ENCODE measurements at regions not wholly inside any gene's neighbourhood (a gene's known extent, or its start where the extent isn't known, plus 50 kb on each side); places are given as distances from the start of the nearest gene placed in this dataset.
A peak's percentile ranks its signal among the peaks of the same experiment; 100 is the strongest.

DNA sequence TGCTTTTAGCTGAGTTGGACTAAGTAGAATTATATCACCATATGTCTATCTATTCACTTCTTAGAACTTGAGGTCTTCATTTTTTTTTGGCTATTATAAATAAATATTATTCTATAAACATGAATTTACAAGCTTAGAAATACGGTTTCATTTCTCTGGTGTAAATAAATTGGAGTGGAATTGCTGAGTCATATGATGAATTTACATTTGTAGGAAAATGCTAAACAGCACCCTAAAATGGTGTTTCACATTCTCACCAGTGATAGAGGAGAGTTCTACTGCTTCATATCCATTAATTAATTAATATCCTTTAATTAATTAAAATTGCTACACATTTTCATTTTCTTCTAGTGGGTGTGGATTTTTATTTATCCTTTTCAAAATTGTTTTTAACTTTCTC, 318.3 kb downstream of the MDFIC start:
- Mint-ChIP-seq H3K27me3 (peaks cover 0 to 10% of the 10 kb centered on the region in 2 donors), H3K4me3 (no peak overlapping the region), H3K36me3 (peaks cover 0 to 27% (median 0%) of the 10 kb centered on the region in 3 donors), H3K4me1 (no peaks in the 10 kb centered on the region), H3K9me3 (peaks cover 0 to 16% (median 9%) of the 10 kb centered on the region in 5 donors), H3K27ac (no peak overlapping the region)
- DNase-seq: no peak
- H3K4me3 ChIP-seq (ENCODE audit: low read length): no peak overlapping the region
- H3K9me3 ChIP-seq (ENCODE audit: low read length): no peaks in the 10 kb centered on the region
- H3K4me1 ChIP-seq (ENCODE audit: insufficient read depth, low read length): no peaks in the 10 kb centered on the region
- no peaks in the 10 kb centered on the region for H3K27me3 ChIP-seq (ENCODE audit: insufficient read depth, low read length, poor library complexity, severe bottlenecking)
- ChIA-PET CTCF (no interaction called here), POLR2A (no interaction called here)
- no peaks in the 10 kb centered on the region for H3K36me3 ChIP-seq (ENCODE audit: insufficient read depth, low read length)
- H3K27ac ChIP-seq (ENCODE audit: low read depth, low read length): no peak overlapping the region

DNA sequence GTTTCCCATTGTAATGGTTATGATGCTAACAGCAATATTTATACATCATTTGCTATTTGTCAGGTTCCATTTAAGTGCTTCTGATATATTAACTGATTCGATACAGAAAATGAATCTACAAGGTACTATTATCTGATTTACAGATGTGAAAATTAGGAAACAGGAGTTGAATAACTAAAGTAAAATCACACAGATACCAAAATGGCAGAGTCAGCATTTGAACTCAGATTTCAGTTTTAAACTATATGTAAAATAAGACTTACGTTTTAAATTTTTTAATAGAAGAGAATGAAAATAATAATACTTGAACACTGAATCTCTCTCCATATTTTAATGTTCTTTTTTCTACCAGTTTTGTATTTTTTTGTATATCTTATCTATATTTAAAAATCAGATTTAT, 313.2 kb downstream of the MDFIC start:
- CTCF ChIA-PET: no interaction called here
- H3K9me3 ChIP-seq (ENCODE audit: low read length): no peaks in the 10 kb centered on the region

DNA sequence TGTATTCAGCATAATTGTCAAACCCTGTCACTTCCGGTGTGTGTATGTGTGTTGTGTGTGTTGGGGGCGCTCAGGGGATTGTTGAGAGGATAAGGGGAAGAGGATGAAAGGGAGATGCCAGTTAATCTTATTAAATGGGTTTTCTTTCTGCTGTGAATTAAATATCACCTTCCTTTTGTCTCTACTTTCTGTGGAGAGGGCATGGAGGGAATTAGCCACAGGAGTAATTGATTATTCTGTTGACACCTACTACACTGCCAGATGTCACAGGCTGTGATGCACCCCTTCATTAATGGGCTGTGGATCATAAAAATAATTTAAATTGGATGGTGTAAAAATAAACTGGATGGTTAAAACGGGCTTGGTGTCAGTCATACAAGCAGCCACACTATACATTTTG, 311.9 kb downstream of the MDFIC start:
- Histone ChIP-seq H3K4me1 (ENCODE audit: insufficient read depth, low read length) (peaks cover 5% of the 10 kb centered on the region), H3K9me3 (ENCODE audit: low read length) (no peaks in the 10 kb centered on the region), H3K27me3 (ENCODE audit: insufficient read depth, low read length, poor library complexity, severe bottlenecking) (no peaks in the 10 kb centered on the region), H3K4me3 (ENCODE audit: low read length) (no peak overlapping the region), H3K36me3 (ENCODE audit: insufficient read depth, low read length) (no peaks in the 10 kb centered on the region), H3K27ac (ENCODE audit: low read depth, low read length) (no peak overlapping the region)
- Mint-ChIP-seq H3K27me3 (peaks cover 0 to 2% of the 10 kb centered on the region in 2 donors), H3K36me3 (peaks cover 0 to 5% (median 0%) of the 10 kb centered on the region in 3 donors), H3K27ac (no peak overlapping the region), H3K4me1 (peaks cover 21 to 26% (median 24%) of the 10 kb centered on the region in 3 donors), H3K9me3 (peaks cover 0 to 9% (median 5%) of the 10 kb centered on the region in 5 donors), H3K4me3 (no peak overlapping the region)
- CTCF ChIA-PET: no interaction called here
- POLR2A ChIA-PET: no interaction called here
- no peak for DNase-seq

More for the DNA sequence above, 313.2 kb downstream of the MDFIC start:
- peaks cover 5% of the 10 kb centered on the region for H3K4me1 ChIP-seq (ENCODE audit: insufficient read depth, low read length)
- H3K9me3 Mint-ChIP-seq: peaks cover 0 to 9% (median 5%) of the 10 kb centered on the region in 5 donors
- peaks cover 0 to 2% of the 10 kb centered on the region in 2 donors for H3K27me3 Mint-ChIP-seq
- H3K4me3 Mint-ChIP-seq: no peak overlapping the region
- H3K36me3 Mint-ChIP-seq: peaks cover 0 to 5% (median 0%) of the 10 kb centered on the region in 3 donors
- peaks cover 9 to 14% (median 11%) of the 10 kb centered on the region in 3 donors for H3K4me1 Mint-ChIP-seq
- POLR2A ChIA-PET: no interaction called here
- no peak for DNase-seq
- no peak overlapping the region for H3K27ac ChIP-seq (ENCODE audit: low read depth, low read length)
- no peaks in the 10 kb centered on the region for H3K36me3 ChIP-seq (ENCODE audit: insufficient read depth, low read length)
- H3K27me3 ChIP-seq (ENCODE audit: insufficient read depth, low read length, poor library complexity, severe bottlenecking): no peaks in the 10 kb centered on the region
- no peak overlapping the region for H3K4me3 ChIP-seq (ENCODE audit: low read length)
- no peak overlapping the region for H3K27ac Mint-ChIP-seq

DNA sequence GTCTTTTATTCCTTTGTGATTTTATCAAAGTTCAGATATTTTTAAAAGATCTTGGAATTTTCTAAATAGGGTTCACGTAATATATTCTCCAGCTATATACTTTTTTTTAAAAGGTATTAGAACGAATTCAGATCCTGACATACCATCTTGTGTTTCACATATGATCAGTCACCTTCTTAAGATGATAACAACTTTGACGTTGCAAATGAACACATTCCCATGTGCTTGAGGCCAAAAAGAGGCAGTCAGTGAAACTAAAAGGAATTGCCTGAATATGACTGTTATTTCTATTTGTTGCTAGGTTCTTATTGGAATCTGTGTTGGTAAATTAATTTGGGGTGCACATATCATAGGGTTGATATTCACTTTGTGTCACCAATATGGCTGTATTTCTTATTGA, 310.1 kb downstream of the MDFIC start:
- CTCF ChIA-PET: no interaction called here
- no peaks in the 10 kb centered on the region for H3K27me3 ChIP-seq (ENCODE audit: insufficient read depth, low read length, poor library complexity, severe bottlenecking)
- peaks cover 0 to 5% (median 0%) of the 10 kb centered on the region in 3 donors for H3K36me3 Mint-ChIP-seq
- H3K4me3 Mint-ChIP-seq: no peak overlapping the region
- no peak overlapping the region for H3K27ac ChIP-seq (ENCODE audit: low read depth, low read length)
- H3K9me3 Mint-ChIP-seq: peaks cover 0 to 9% (median 5%) of the 10 kb centered on the region in 5 donors
- no peaks in the 10 kb centered on the region for H3K9me3 ChIP-seq (ENCODE audit: low read length)
- H3K4me1 Mint-ChIP-seq: peaks cover 25 to 34% (median 30%) of the 10 kb centered on the region in 3 donors
- H3K4me1 ChIP-seq (ENCODE audit: insufficient read depth, low read length): peaks cover 5% of the 10 kb centered on the region
- POLR2A ChIA-PET: no interaction called here
- H3K27ac Mint-ChIP-seq: no peak overlapping the region
- H3K27me3 Mint-ChIP-seq: peaks cover 0 to 3% of the 10 kb centered on the region in 2 donors
- DNase-seq: no peak
- H3K4me3 ChIP-seq (ENCODE audit: low read length): no peak overlapping the region
- no peaks in the 10 kb centered on the region for H3K36me3 ChIP-seq (ENCODE audit: insufficient read depth, low read length)

DNA sequence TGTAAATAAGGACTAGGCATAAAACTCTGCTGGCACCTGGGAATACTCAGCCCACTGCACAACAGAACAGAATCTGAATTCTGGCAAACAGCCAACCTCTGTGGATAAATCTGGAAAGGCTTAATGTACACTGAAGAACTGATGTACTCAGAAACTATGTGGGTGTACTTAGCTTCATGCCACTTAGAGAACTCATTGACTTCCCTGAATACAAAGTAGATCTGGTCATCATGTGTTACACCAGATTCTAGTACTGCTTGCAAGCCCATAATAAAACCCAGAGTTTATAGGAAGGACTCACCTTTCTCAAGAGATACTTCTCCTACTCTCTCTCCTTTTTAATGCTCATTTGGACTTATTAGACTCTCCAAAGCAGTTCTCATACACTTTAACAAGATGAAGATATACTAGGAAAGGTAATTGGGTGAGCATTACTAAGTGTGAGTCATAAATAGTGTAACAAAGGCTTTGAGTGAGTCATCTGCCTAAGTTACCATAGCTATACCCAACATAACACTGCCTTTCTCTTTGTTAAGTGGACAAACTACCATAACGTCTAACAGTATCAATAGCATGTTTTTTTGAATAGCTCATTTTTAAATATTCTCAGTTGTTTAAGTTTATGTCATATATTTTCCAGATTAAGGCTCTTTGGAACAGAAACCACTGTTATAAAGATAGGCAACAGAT, 309.1 kb downstream of the MDFIC start:
- POLR2A ChIA-PET: no interaction called here
- Histone ChIP-seq H3K27me3 (ENCODE audit: insufficient read depth, low read length, poor library complexity, severe bottlenecking) (no peaks in the 10 kb centered on the region), H3K9me3 (ENCODE audit: low read length) (no peaks in the 10 kb centered on the region), H3K4me1 (ENCODE audit: insufficient read depth, low read length) (peaks cover 5% of the 10 kb centered on the region), H3K36me3 (ENCODE audit: insufficient read depth, low read length) (no peaks in the 10 kb centered on the region), H3K27ac (ENCODE audit: low read depth, low read length) (no peak overlapping the region), H3K4me3 (ENCODE audit: low read length) (no peak overlapping the region)
- H3K27me3 Mint-ChIP-seq: peaks cover 0 to 3% of the 10 kb centered on the region in 2 donors
- peak overlapping the region in 1 of 7 donors; percentile 6 for H3K4me3 Mint-ChIP-seq
- CTCF ChIA-PET: no interaction called here
- H3K9me3 Mint-ChIP-seq: peaks cover 0 to 6% (median 5%) of the 10 kb centered on the region in 5 donors
- H3K36me3 Mint-ChIP-seq: peaks cover 0 to 5% (median 0%) of the 10 kb centered on the region in 3 donors
- DNase-seq: peak in 1 of 5 donors; percentile 16
- H3K4me1 Mint-ChIP-seq: peaks cover 25 to 34% (median 30%) of the 10 kb centered on the region in 3 donors
- peak overlapping the region in 5 of 8 donors; percentile 17 to 85 (median 40) for H3K27ac Mint-ChIP-seq

DNA sequence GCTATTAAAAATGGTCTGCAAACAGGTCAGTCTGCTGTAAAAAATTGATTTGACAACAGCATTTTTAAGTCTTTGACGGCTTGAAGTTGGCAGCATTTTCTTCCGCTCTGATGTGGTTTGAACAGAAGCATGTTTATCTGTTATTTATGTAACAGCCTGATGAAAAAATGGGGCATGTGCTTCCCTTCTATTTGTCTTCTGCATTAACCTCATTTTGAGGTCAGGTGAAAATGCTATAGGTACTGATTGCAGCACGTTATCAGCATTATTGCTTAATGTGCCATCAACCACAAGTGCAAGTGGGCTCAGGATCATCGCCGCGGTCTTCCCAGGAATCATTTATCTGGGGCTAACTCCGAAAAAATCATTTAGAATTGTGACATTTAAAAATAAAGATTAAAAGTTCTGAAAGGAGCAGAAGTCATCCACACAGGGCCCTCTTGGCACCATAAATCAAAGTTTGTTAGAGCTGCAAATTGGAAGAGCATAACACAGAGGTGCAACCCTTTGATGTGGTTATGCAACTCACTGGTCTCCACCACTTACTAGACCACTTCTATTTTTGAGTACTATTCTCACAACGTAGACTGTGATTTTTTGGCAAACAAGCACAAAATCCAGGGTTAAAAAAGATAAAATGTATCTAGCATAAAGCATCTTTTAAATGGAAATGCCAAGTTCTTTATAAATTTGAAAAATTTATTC, 307.7 kb downstream of the MDFIC start:
- DNase-seq: peak in 2 of 5 donors; percentile 30 to 53
- peaks cover 3 to 8% of the 10 kb centered on the region in 2 donors for H3K27me3 Mint-ChIP-seq
- H3K36me3 Mint-ChIP-seq: peaks cover 0 to 9% (median 0%) of the 10 kb centered on the region in 3 donors
- H3K27ac ChIP-seq (ENCODE audit: low read depth, low read length): no peak overlapping the region
- POLR2A ChIA-PET: no interaction called here
- peaks cover 5% of the 10 kb centered on the region for H3K4me1 ChIP-seq (ENCODE audit: insufficient read depth, low read length)
- no peaks in the 10 kb centered on the region for H3K9me3 Mint-ChIP-seq
- peak overlapping the region in 6 of 7 donors; percentile 45 to 77 (median 64) for H3K4me3 Mint-ChIP-seq
- peaks cover 25 to 34% (median 30%) of the 10 kb centered on the region in 3 donors for H3K4me1 Mint-ChIP-seq
- CTCF ChIA-PET: no interaction called here
- no peaks in the 10 kb centered on the region for H3K36me3 ChIP-seq (ENCODE audit: insufficient read depth, low read length)
- no peaks in the 10 kb centered on the region for H3K27me3 ChIP-seq (ENCODE audit: insufficient read depth, low read length, poor library complexity, severe bottlenecking)
- H3K9me3 ChIP-seq (ENCODE audit: low read length): no peaks in the 10 kb centered on the region
- peak overlapping the region; percentile 49 to 91 (median 76) for H3K27ac Mint-ChIP-seq
- H3K4me3 ChIP-seq (ENCODE audit: low read length): no peak overlapping the region

DNA sequence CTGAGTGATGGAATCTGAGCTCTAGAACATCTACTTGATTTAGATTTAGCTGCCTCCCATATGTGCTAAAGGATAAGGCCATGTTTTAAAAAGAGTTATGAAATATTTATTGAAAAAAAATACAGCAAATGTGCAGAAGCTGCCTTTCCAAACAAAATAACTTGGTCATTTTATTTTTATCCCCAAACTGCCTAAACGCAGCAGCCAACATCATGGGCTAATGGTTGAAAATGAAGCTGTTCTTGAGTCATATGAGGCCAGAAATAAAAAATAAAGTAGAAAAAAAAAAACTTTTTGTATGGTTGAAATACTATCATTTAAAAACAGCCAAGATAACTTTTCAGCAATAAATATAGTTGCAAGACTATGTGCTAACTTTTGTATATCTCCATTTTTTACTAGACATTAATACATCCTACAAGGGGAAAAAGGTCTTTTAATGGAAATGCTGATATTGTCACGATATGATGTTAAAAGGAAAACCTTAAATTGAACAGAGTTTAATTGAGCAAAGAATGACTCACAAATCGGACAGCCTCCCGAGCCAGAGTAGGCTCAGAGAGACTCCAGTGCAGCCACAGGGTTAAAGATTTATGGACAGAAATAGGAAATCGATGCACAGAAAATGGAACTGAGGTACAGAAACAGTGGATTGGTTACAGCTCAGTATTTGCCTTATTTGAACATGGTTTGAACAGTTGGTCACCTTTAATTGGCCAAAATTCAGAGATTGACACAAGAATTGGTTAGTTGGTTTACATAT, 305.8 kb downstream of the MDFIC start:
- CTCF ChIA-PET: no interaction called here
- no peak overlapping the region for H3K27ac Mint-ChIP-seq
- POLR2A ChIA-PET: no interaction called here

DNA sequence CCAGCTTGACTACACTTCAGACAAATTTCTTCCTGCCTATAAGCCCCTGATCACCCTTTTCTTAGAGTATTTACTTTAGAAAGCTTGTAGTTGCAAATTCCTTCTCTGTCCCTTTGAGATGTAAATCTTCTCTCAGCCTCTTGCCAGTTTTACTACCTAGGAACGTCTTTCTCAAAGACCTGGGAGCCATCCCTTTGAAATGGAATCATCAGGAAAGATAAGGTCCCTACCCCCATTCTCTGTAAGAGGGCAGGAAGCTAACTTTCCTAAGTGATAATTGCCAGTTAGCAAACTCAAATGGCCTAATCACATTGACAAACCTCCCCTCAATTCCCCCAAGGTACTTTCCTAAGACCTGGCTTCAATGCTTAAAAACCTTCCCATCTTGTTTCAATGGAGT, 304.5 kb downstream of the MDFIC start:
- no peak overlapping the region for H3K27ac Mint-ChIP-seq
- H3K4me3 Mint-ChIP-seq: no peak overlapping the region
- peaks cover 3 to 8% of the 10 kb centered on the region in 2 donors for H3K27me3 Mint-ChIP-seq
- H3K9me3 Mint-ChIP-seq: no peaks in the 10 kb centered on the region
- Histone ChIP-seq H3K4me1 (ENCODE audit: insufficient read depth, low read length) (peaks cover 5% of the 10 kb centered on the region), H3K36me3 (ENCODE audit: insufficient read depth, low read length) (no peaks in the 10 kb centered on the region), H3K9me3 (ENCODE audit: low read length) (no peaks in the 10 kb centered on the region), H3K4me3 (ENCODE audit: low read length) (no peak overlapping the region), H3K27ac (ENCODE audit: low read depth, low read length) (no peak overlapping the region), H3K27me3 (ENCODE audit: insufficient read depth, low read length, poor library complexity, severe bottlenecking) (no peaks in the 10 kb centered on the region)
- peaks cover 25 to 34% (median 28%) of the 10 kb centered on the region in 3 donors for H3K4me1 Mint-ChIP-seq
- DNase-seq: no peak
- peaks cover 0 to 9% (median 0%) of the 10 kb centered on the region in 3 donors for H3K36me3 Mint-ChIP-seq
- CTCF ChIA-PET: no interaction called here
- POLR2A ChIA-PET: no interaction called here

More for the DNA sequence above, 305.8 kb downstream of the MDFIC start:
- Mint-ChIP-seq H3K36me3 (peaks cover 0 to 9% (median 0%) of the 10 kb centered on the region in 3 donors), H3K9me3 (no peaks in the 10 kb centered on the region), H3K4me3 (no peak overlapping the region), H3K4me1 (peaks cover 25 to 34% (median 30%) of the 10 kb centered on the region in 3 donors), H3K27me3 (peaks cover 3 to 8% of the 10 kb centered on the region in 2 donors)
- H3K4me3 ChIP-seq (ENCODE audit: low read length): no peak overlapping the region
- no peaks in the 10 kb centered on the region for H3K36me3 ChIP-seq (ENCODE audit: insufficient read depth, low read length)
- no peak overlapping the region for H3K27ac ChIP-seq (ENCODE audit: low read depth, low read length)
- no peaks in the 10 kb centered on the region for H3K27me3 ChIP-seq (ENCODE audit: insufficient read depth, low read length, poor library complexity, severe bottlenecking)
- DNase-seq: no peak
- no peaks in the 10 kb centered on the region for H3K9me3 ChIP-seq (ENCODE audit: low read length)
- H3K4me1 ChIP-seq (ENCODE audit: insufficient read depth, low read length): peaks cover 5% of the 10 kb centered on the region

Data from CD8-positive, alpha-beta memory T cell (primary cell).